ENCODE measurements at regions not wholly inside any gene's neighbourhood (a gene's known extent, or its start where the extent isn't known, plus 50 kb on each side); places are given as distances from the start of the nearest gene placed in this dataset.

- no peak for TF ChIP-seq CTCF (IDR thresholded peaks at IDR 0.05)
- no peak for TF ChIP-seq POLR2A (IDR thresholded peaks at IDR 0.05)
Measured at GRCh38 chr1:82948386-82948785, 1050.5 kb downstream of the TTLL7 start.

Measured in Peyer's patch (tissue), 4 donors.